ENCODE measurements at regions not wholly inside any gene's neighbourhood (a gene's known extent, or its start where the extent isn't known, plus 50 kb on each side); places are given as distances from the start of the nearest gene placed in this dataset.

DNA sequence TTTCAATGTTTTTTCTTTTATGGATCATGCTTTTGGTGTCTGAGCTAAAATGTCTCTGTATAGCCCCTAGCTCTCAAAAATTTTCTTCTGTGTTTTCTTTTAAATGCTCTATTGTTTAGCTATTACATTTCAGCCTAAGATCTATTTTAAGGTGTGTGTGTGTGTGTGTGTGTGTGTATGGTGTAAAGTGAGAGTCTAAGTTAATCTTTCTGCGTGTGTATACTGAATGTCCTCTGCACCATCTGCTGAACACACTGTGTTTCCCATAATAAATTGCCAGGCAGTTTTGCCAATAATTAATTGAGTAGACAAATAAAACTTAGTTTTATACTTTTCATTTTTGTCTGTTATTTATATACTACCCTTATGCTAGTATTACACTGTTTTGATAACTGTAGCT lies 2096.3 kb upstream of the C9orf72 start:
- TF ChIP-seq POLR2A (IDR thresholded peaks at IDR 0.05; ENCODE audit: low read depth, low read length): no peak
- no peak for DNase-seq (ENCODE audit: insufficient read length, low spot score)
- FAIRE-seq: no peak

DNA sequence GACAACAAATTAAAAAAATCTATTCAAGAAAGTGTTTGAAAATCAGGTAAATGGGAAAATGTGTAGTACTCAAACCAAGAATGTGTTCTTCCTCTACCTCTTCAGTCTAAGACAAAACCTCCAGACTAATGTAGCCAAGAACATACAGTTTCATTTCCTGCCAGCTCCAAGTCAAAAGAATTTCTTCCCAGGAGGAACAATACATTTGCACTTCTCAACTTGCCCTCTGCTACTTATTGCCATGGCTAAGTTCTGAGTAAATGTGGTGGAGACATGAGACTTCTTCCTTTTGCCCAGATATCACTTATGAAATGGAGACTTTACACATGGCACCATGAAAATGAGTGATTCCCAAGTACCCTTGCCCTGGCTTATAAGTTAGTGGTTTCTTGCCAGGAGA lies 2112.2 kb upstream of the C9orf72 start:
- no peak for TF ChIP-seq POLR2A (IDR thresholded peaks at IDR 0.05; ENCODE audit: low read depth, low read length)
- FAIRE-seq: no peak
- no peak for DNase-seq (ENCODE audit: insufficient read length, low spot score)

DNA sequence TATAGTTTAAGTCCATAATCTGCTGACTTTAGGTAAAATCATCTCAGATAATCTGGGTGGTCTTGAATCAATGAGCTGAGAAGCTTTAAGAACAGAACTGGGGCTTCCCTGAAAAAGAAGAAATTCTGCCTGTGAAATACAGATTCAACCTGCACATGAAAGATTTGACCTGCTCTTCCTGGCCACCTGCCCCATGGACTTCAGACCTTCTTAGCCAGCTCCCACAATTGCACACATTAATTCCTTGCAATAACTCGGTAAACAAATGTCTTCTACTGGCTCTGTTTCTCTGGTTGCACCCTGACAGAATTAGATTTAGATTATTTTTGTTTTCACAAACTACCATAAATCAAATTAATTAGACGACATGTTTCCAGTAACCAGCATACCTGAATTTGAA lies 2117.9 kb upstream of the C9orf72 start:
- FAIRE-seq: no peak
- no peak for TF ChIP-seq POLR2A (IDR thresholded peaks at IDR 0.05; ENCODE audit: low read depth, low read length)

DNA sequence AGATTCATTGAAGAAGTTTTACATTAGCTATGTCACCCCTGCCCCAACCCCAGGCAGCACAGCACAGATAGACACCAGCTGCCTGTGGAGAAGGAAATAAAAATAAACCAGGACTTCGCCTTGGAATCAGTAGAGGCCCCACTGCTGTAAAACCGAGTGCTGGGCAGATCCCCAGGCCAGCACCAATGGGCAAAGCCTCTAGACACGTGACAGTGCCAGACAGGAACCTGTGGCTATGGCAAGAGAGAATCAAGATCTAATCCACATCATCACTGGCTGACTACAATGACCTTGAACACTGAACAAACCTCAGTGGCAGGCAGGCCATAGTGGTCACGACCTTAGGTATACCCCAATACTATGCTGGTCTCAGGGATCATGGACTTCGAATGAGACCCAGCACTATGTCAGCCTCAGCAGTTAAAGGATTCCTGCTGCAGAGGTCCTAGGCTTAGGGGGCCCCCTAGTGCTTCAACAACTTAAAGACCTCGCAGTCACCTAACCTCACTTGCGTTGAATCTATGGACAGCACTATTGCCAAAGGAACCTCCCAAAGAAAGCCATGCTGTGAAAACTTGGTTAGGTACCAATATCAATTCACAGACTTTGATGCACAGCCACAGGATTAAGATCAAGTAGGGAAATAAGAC lies 2118.6 kb upstream of the C9orf72 start:
- FAIRE-seq: peak; percentile 75
- DNase-seq (ENCODE audit: insufficient read length, low spot score): peak; percentile 2
- no peak for TF ChIP-seq POLR2A (IDR thresholded peaks at IDR 0.05; ENCODE audit: low read depth, low read length)

More for the DNA sequence above, 2117.9 kb upstream of the C9orf72 start:
- no peak for DNase-seq (ENCODE audit: insufficient read length, low spot score)

DNA sequence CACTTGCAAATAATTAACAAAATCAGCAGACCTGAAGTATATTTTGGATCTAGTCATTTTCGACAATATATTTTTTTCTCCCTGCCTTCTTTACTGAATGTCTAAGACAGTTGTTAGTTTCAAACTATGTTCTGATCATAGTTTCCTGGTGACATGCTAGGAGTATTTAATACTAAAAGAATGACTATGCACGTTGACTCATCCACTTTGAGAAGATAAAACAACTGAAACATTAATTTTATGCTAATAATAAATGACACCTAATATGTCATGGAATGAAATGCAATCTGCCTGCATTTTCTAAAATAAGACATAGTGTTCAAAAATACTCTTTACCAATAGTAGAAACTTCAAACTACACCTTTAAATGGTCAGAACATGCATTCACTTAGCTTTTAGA lies 2123.7 kb upstream of the C9orf72 start:
- DNase-seq (ENCODE audit: insufficient read length, low spot score): no peak
- peak; percentile 53 for FAIRE-seq
- TF ChIP-seq POLR2A (IDR thresholded peaks at IDR 0.05; ENCODE audit: low read depth, low read length): no peak

DNA sequence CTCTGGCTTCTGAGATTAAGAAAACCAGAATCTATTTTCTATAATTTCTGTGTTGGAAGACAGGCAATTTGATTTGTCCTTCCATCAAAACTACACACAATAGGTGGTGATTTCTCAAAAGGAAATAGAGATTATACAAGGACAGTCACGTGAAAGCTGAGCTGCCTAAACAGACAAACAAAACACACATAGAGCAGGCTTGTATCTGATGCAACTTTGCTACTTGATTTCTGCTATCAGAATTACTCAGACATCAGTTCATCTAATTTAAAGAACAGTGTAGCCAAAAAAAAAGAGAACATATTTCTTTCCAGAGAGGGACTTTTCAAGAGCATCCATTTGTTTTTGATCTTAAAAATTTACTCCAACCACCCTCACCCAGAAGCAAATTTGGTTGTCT lies 2128.3 kb upstream of the C9orf72 start:
- FAIRE-seq: no peak
- DNase-seq (ENCODE audit: insufficient read length, low spot score): no peak
- TF ChIP-seq POLR2A (IDR thresholded peaks at IDR 0.05; ENCODE audit: low read depth, low read length): no peak

DNA sequence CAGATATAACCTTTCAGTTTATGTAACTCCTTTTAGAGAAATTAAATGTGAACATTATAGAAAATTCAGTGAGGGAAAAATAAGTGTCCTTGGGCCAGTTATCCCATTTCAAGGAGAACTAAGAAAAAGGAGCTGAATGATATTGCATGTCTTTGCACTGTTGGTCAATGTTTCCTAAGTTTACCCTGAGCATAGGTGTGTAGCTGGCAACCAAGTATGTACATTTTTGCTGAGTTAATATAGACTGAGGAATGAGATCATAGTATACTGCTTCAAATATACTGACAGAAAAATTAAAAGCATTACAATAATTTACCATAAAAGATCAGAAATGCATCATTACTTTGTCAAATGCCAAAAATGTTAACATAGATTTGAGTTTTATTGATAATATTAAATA lies 2128.7 kb upstream of the C9orf72 start:
- no peak for DNase-seq (ENCODE audit: insufficient read length, low spot score)
- no peak for FAIRE-seq
- TF ChIP-seq POLR2A (IDR thresholded peaks at IDR 0.05; ENCODE audit: low read depth, low read length): no peak

DNA sequence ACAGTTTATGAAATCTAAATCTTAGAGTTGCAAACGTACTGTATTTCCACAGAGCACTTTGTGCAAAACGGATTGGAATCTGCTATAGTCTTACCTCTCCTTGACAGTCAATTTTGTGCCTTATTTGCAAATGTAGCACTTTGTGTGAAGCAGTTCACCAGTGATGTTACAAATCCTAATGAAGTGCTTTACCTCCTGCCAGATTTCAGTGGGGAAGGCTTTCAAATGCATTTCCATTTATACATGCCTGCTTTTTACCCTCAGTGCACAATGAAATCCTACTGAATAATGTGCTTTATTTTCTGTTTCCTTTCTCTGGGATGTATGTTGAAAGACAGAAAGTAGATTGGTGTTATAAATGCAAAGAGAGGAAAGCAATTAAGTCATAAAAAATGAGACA lies 2141.6 kb upstream of the C9orf72 start:
- FAIRE-seq (no peak), DNase-seq (ENCODE audit: insufficient read length, low spot score) (no peak)
- TF ChIP-seq POLR2A (IDR thresholded peaks at IDR 0.05; ENCODE audit: low read depth, low read length): no peak

DNA sequence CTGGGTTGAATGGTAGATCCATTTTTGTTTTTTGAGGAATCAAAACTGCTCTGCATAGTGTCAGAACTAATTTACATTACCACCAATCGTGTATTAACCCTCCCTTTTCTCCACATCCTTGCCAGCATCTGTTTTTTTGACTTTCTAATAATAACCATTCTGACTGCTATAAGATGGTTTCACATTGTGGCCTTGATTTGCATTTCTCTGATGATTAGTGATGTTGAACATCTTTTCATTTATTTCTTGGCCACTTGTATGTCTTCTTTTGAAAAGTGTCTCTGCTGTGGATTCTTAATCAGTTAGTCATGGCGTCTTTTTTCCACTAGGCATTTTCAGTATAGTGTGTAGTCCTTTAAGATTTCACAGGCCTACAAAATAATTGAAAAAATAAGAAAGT lies 2144.3 kb upstream of the C9orf72 start:
- DNase-seq (ENCODE audit: insufficient read length, low spot score): no peak
- no peak for FAIRE-seq
- no peak for TF ChIP-seq POLR2A (IDR thresholded peaks at IDR 0.05; ENCODE audit: low read depth, low read length)

DNA sequence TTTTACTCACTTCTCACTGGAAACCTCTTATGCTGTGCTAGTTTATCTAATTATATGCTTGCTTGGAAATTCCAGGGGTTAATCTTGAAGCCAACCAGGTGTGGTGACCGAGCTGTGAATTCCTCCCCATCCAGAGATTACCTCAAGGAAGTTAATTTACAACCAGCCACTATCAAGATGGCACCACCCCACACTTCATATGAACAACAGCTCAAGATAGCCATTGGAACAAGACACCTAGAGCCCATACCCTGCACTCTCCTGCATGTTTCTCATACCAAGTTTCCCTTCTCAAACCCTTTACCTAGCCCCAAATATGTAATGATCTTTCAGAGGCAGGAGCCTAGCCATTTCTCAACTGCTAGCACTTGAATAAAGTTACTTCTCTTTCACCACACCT lies 2156.9 kb upstream of the C9orf72 start:
- FAIRE-seq: no peak
- DNase-seq (ENCODE audit: insufficient read length, low spot score): no peak
- no peak for TF ChIP-seq POLR2A (IDR thresholded peaks at IDR 0.05; ENCODE audit: low read depth, low read length)

DNA sequence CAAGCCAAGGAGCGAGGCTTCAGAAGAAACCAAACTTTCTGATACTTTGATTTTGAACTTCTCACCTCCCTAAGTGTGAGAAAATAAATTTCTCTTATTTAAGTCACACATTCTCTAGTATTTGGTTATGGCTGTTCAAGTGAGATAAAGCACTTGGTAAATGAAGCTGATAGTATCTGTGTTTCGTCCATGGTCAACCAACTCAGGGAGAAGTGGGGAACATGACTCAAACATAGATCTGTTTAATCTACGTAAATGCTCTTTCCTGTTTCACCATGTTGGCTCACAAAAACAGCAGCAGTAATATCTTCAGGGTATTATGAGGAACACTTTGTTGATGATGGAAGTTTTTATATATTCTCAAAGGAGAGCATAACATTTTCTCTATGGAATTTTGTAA lies 2167.2 kb upstream of the C9orf72 start:
- no peak for TF ChIP-seq POLR2A (IDR thresholded peaks at IDR 0.05; ENCODE audit: low read depth, low read length)
- DNase-seq (ENCODE audit: insufficient read length, low spot score) (no peak), FAIRE-seq (no peak)

DNA sequence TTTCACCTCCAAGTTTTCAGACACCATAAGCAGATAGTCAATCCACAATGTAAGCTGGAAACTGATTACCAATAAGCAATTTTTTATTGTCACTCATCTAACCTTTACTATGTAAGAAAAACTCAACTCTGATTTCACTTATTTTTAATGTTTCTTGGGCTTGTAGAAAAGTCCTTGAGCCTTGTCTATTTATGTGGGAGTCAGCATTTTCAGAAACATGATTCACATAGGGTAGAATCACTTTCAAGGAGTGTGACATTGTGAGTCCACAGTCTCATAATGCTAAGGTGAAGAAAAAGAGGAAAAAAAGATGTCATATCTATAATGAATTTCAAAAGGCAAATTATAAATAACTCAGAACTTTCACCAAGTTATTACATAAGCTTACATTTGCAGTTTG lies 2167.9 kb upstream of the C9orf72 start:
- FAIRE-seq (no peak), DNase-seq (ENCODE audit: insufficient read length, low spot score) (no peak)
- TF ChIP-seq POLR2A (IDR thresholded peaks at IDR 0.05; ENCODE audit: low read depth, low read length): no peak

DNA sequence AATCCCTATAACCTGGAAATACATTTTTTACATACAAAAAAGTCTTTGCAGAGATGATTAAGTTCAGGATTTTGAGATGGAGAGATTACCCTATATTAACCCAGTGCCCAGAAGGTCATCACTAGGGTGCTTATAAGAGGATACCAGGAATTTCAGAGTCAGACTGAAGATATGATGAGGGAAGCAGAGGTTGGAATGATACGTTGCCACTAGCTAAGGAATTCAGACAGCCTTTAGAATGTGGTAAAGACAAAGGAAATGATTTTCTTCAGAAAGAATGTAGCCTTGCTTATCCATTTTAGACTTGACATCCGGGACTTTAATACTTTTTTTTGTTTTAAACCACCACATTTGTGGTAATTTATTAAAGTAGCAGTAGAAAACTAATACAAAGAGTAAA lies 2176.8 kb upstream of the C9orf72 start:
- peak; percentile 94 for FAIRE-seq
- no peak for TF ChIP-seq POLR2A (IDR thresholded peaks at IDR 0.05; ENCODE audit: low read depth, low read length)
- DNase-seq (ENCODE audit: insufficient read length, low spot score): peak; percentile 6

DNA sequence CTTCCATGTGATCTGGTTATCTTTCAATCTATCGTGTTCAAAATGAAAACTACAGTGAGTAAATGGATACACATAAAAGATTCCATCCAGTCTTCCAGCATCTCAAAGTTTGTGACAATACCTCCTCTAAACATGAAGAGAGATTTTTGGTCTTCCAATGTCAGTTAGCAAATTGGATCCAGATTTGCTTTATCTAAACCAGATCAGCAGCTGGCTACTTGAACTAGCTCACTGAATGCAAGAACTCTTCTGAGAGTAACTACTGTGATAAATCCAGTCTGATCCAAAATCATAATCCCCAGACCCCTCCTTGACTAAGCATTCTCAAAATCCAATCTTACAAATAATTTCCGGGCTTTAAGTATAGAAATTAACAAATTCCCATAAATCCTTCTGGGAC lies 2177.9 kb upstream of the C9orf72 start:
- TF ChIP-seq POLR2A (IDR thresholded peaks at IDR 0.05; ENCODE audit: low read depth, low read length): no peak
- FAIRE-seq (no peak), DNase-seq (ENCODE audit: insufficient read length, low spot score) (no peak)

DNA sequence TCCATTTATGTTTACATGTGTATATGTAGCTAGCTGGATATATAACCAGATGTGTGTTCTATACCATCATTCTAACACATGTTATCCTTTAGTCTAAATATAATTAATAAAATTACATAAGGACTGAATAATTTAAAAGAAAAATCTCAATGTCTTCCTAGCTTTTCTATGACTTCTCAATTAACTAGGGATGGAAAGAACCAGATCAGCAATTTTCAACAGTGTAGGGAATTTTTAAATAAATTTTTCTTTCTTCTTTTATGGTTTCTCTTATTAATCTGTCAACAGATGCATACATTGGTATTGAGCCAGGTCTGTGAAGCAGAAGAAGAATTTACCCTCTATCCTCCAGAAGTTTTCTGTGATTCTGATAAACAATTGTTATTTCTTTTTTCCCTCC lies 2180.4 kb upstream of the C9orf72 start:
- DNase-seq (ENCODE audit: insufficient read length, low spot score) (no peak), FAIRE-seq (no peak)

DNA sequence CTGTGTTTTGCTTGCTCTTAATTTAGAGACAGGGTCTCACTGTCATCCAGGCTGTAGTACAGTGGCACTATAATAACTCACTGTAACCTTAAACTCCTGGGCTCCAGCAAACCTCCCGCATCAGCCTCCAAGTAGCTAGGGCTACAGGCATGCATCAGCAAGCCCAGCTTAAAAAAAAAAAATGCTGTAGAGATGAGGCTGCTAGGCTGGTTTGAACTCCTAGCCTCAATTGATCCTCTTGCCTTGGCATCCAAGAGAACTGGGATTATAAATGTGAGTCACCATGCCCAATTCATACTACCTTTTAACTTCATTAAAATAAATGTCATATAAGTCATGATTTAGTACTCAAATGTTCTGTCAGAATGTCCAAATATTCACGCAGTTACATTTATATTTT lies 2195.7 kb upstream of the C9orf72 start:
- FAIRE-seq: no peak
- DNase-seq (ENCODE audit: insufficient read length, low spot score): no peak
- TF ChIP-seq POLR2A (IDR thresholded peaks at IDR 0.05; ENCODE audit: low read depth, low read length): no peak

More for the DNA sequence above, 2180.4 kb upstream of the C9orf72 start:
- TF ChIP-seq POLR2A (IDR thresholded peaks at IDR 0.05; ENCODE audit: low read depth, low read length): no peak

All from H54 (cell line).